D721Med (cell line): ENCODE measurements at regions not wholly inside any gene's neighbourhood (a gene's known extent, or its start where the extent isn't known, plus 50 kb on each side); places are given as distances from the start of the nearest gene placed in this dataset.
"Not testable (repeated sequence)": the region's sequence is repeated elsewhere in the genome, so short reads cannot be mapped to it uniquely, and the experiment has no call there.

ENCODE experiments used
- DNase-seq: peaks from one replicate; pipeline ENCODE4 v3.0.0; 2011; ENCODE audit warnings: low spot score; ENCODE audit not compliant: insufficient read length
- FAIRE-seq: peaks from 2 replicates; lab custom pipeline; 2011; peaks lifted over from hg19 to GRCh38; lab: Jason Lieb, UNC
- CTCF ChIP-seq: IDR thresholded peaks from 2 replicates; pipeline ENCODE4 v1.5.1; 2012; ENCODE audit warnings: mild to moderate bottlenecking, control low read depth; ENCODE audit not compliant: insufficient read depth; ENCODE audit errors: missing control alignments

- DNase-seq (no peak), FAIRE-seq (no peak)
Observed at GRCh38 chr2:125254010-125254409, 1228.9 kb downstream of the CNTNAP5 start.

GRCh38 chr2:125259451-125259850, 1234.4 kb downstream of the CNTNAP5 start:
- no peak for FAIRE-seq
- DNase-seq, result no peak
- no peak for TF ChIP-seq CTCF

More at GRCh38 chr2:125254010-125254409, 1228.9 kb downstream of the CNTNAP5 start:
- no peak for TF ChIP-seq CTCF

- not testable (repeated sequence) for FAIRE-seq, DNase-seq
Observed at GRCh38 chr2:125260366-125260930, 1235.4 kb downstream of the CNTNAP5 start.

- TF ChIP-seq CTCF, result no peak
- DNase-seq, result no peak
- no peak for FAIRE-seq
Observed at GRCh38 chr2:125264453-125264852, 1239.4 kb downstream of the CNTNAP5 start.

GRCh38 chr2:125267683-125268082, 1242.6 kb downstream of the CNTNAP5 start:
- TF ChIP-seq CTCF, result no peak
- no peak for DNase-seq
- FAIRE-seq, result no peak

GRCh38 chr2:125272651-125273050, 1247.6 kb downstream of the CNTNAP5 start:
- DNase-seq (no peak), FAIRE-seq (no peak)
- no peak for TF ChIP-seq CTCF

GRCh38 chr2:125274718-125275117, 1249.6 kb downstream of the CNTNAP5 start:
- no peak for TF ChIP-seq CTCF
- no peak for DNase-seq
- FAIRE-seq, result no peak

GRCh38 chr2:125280265-125280664, 1255.2 kb downstream of the CNTNAP5 start:
- DNase-seq, result no peak
- TF ChIP-seq CTCF, result no peak
- FAIRE-seq, result no peak
